ENCODE measurements at regions not wholly inside any gene's neighbourhood (a gene's known extent, or its start where the extent isn't known, plus 50 kb on each side); places are given as distances from the start of the nearest gene placed in this dataset.
A peak's percentile ranks its signal among the peaks of the same experiment; 100 is the strongest.
"Not testable (repeated sequence)": the region's sequence is repeated elsewhere in the genome, so short reads cannot be mapped to it uniquely, and the experiment has no call there.

GRCh38 chrX:65888150-65888549 lies 151.7 kb downstream of the VSIG4 start:
- not testable (repeated sequence) for DNase-seq (ENCODE audit: extremely low read depth, low read depth)

GRCh38 chrX:65883556-65883955 lies 156.3 kb downstream of the VSIG4 start:
- DNase-seq (ENCODE audit: extremely low read depth, low read depth) = no peak

GRCh38 chrX:65879977-65880799 lies 159.7 kb downstream of the VSIG4 start:
- DNase-seq (ENCODE audit: extremely low read depth, low read depth) = no peak

GRCh38 chrX:65878456-65878855 lies 161.4 kb downstream of the VSIG4 start:
- DNase-seq (ENCODE audit: extremely low read depth, low read depth) = no peak

GRCh38 chrX:65877953-65878352 lies 161.9 kb downstream of the VSIG4 start:
- DNase-seq (ENCODE audit: extremely low read depth, low read depth) = no peak

GRCh38 chrX:65875614-65876013 lies 164.3 kb downstream of the VSIG4 start:
- not testable (repeated sequence) for DNase-seq (ENCODE audit: extremely low read depth, low read depth)

GRCh38 chrX:65874765-65875164 lies 165.1 kb downstream of the VSIG4 start:
- no peak for DNase-seq (ENCODE audit: extremely low read depth, low read depth)

- DNase-seq (ENCODE audit: extremely low read depth, low read depth) = no peak
Measured at GRCh38 chrX:65874110-65874509, 165.8 kb downstream of the VSIG4 start.

- no peak for DNase-seq (ENCODE audit: extremely low read depth, low read depth)
Measured at GRCh38 chrX:65873385-65873784, 166.5 kb downstream of the VSIG4 start.

GRCh38 chrX:65871671-65872311 lies 168.1 kb downstream of the VSIG4 start:
- peak; percentile 40 for DNase-seq (ENCODE audit: extremely low read depth, low read depth)

GRCh38 chrX:65870544-65870943 lies 169.3 kb downstream of the VSIG4 start:
- not testable (repeated sequence) for DNase-seq (ENCODE audit: extremely low read depth, low read depth)

GRCh38 chrX:65866773-65867172 lies 173.1 kb downstream of the VSIG4 start:
- no peak for DNase-seq (ENCODE audit: extremely low read depth, low read depth)

- DNase-seq (ENCODE audit: extremely low read depth, low read depth) = no peak
Measured at GRCh38 chrX:65866146-65866545, 173.7 kb downstream of the VSIG4 start.

- DNase-seq (ENCODE audit: extremely low read depth, low read depth) = no peak
Measured at GRCh38 chrX:65862638-65863037, 177.2 kb downstream of the VSIG4 start.

GRCh38 chrX:65859299-65859698 lies 180.6 kb downstream of the VSIG4 start:
- DNase-seq (ENCODE audit: extremely low read depth, low read depth) = no peak

GRCh38 chrX:65854437-65854836 lies 185.4 kb downstream of the VSIG4 start:
- not testable (repeated sequence) for DNase-seq (ENCODE audit: extremely low read depth, low read depth)

GRCh38 chrX:65851306-65851705 lies 183.9 kb downstream of the MSN start:
- not testable (repeated sequence) for DNase-seq (ENCODE audit: extremely low read depth, low read depth)

GRCh38 chrX:65850821-65851220 lies 183.4 kb downstream of the MSN start:
- not testable (repeated sequence) for DNase-seq (ENCODE audit: extremely low read depth, low read depth)

GRCh38 chrX:65846974-65847373 lies 179.5 kb downstream of the MSN start:
- DNase-seq (ENCODE audit: extremely low read depth, low read depth) = no peak

- no peak for DNase-seq (ENCODE audit: extremely low read depth, low read depth)
Measured at GRCh38 chrX:65841263-65841662, 173.8 kb downstream of the MSN start.

GRCh38 chrX:65838674-65839073 lies 171.2 kb downstream of the MSN start:
- DNase-seq (ENCODE audit: extremely low read depth, low read depth) = no peak

- no peak for DNase-seq (ENCODE audit: extremely low read depth, low read depth)
Measured at GRCh38 chrX:65837875-65838549, 170.6 kb downstream of the MSN start.
